Testis (tissue), 2 donors: ENCODE measurements at regions not wholly inside any gene's neighbourhood (a gene's known extent, or its start where the extent isn't known, plus 50 kb on each side); places are given as distances from the start of the nearest gene placed in this dataset.

Source experiments
- POLR2A ChIP-seq: fragments of 450-650 bp; IDR thresholded peaks from one replicate; pipeline ENCODE4 v1.6.1; 2017; ENCODE audit warnings: antibody characterized with exemption, mild to moderate bottlenecking, moderate library complexity
- TF ChIP-seq, protein P1 (sequence below), 3 experiments: fragments of 450-650 bp in 2 of 3; fragments of 200-600 bp in 1 of 3; sonication (generic) in 1 of 3; IDR thresholded peaks; one replicate each; pipeline ENCODE4 v1.5.1; 2016 to 2019; ENCODE audit warnings: antibody characterized with exemption in 3 of 3, mild to moderate bottlenecking in 2 of 3, moderate library complexity in 1 of 3

GRCh38 chr6:22888163-22888752 lies 318.9 kb downstream of the HDGFL1 start:
- TF ChIP-seq, protein P1, sequence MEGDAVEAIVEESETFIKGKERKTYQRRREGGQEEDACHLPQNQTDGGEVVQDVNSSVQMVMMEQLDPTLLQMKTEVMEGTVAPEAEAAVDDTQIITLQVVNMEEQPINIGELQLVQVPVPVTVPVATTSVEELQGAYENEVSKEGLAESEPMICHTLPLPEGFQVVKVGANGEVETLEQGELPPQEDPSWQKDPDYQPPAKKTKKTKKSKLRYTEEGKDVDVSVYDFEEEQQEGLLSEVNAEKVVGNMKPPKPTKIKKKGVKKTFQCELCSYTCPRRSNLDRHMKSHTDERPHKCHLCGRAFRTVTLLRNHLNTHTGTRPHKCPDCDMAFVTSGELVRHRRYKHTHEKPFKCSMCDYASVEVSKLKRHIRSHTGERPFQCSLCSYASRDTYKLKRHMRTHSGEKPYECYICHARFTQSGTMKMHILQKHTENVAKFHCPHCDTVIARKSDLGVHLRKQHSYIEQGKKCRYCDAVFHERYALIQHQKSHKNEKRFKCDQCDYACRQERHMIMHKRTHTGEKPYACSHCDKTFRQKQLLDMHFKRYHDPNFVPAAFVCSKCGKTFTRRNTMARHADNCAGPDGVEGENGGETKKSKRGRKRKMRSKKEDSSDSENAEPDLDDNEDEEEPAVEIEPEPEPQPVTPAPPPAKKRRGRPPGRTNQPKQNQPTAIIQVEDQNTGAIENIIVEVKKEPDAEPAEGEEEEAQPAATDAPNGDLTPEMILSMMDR (IDR thresholded peaks at IDR 0.05), result no peak
- no peak for TF ChIP-seq POLR2A
